Breast epithelium (tissue), 4 donors: ENCODE measurements at regions not wholly inside any gene's neighbourhood (a gene's known extent, or its start where the extent isn't known, plus 50 kb on each side); places are given as distances from the start of the nearest gene placed in this dataset.
A peak's percentile ranks its signal among the peaks of the same experiment; 100 is the strongest.
"Not testable (repeated sequence)": the region's sequence is repeated elsewhere in the genome, so short reads cannot be mapped to it uniquely, and the experiment has no call there.

Source experiments
- DNase-seq, 2 donors: peaks; one replicate each; pipeline ENCODE4 v3.0.0-alpha.2; 2019; ENCODE audit warnings: low spot score in 2 of 2
- H3K27ac ChIP-seq, 2 donors: fragments of 200-600 bp; sonication (generic) in 1 of 2; one replicate each; pipeline ENCODE4 v1.5.1; 2016 to 2019; ENCODE audit warnings: mild to moderate bottlenecking in 1 of 2
- H3K27me3 ChIP-seq, 2 donors: fragments of 200-600 bp; sonication (generic) in 1 of 2; one replicate each; pipeline versions ENCODE4 v1.5.1 to v1.6.0; 2017 to 2019; ENCODE audit warnings: control low read depth in 1 of 2, mild to moderate bottlenecking in 1 of 2
- H3K36me3 ChIP-seq: fragments of 200-600 bp; one replicate; pipeline ENCODE4 v1.5.1; 2019
- H3K4me1 ChIP-seq, 2 donors: fragments of 200-600 bp; sonication (generic); one replicate each; pipeline ENCODE4 v1.5.1; 2016 to 2019; ENCODE audit warnings: control low read depth in 1 of 2
- H3K4me3 ChIP-seq, 3 donors: fragments of 200-600 bp; sonication (generic); 1 replicate in 2 of 3; 2 replicates in 1 of 3; pipeline ENCODE4 v1.5.1; 2016 to 2019; ENCODE audit warnings: mild to moderate bottlenecking in 3 of 3, moderate library complexity in 2 of 3
- H3K9me3 ChIP-seq, 2 donors: fragments of 200-600 bp; sonication (generic) in 1 of 2; one replicate each; pipeline ENCODE4 v1.5.1; 2016 to 2019; ENCODE audit warnings: control low read depth in 1 of 2
- CTCF ChIP-seq, 3 donors: fragments of 450-650 bp; IDR thresholded peaks; one replicate each; pipeline ENCODE4 v1.5.1; 2016 to 2017; ENCODE audit warnings: antibody characterized with exemption in 3 of 3, mild to moderate bottlenecking in 3 of 3, moderate library complexity in 3 of 3
- POLR2A ChIP-seq: fragments of 450-650 bp; IDR thresholded peaks from one replicate; pipeline ENCODE4 v1.6.1; 2016; ENCODE audit warnings: antibody characterized with exemption, mild to moderate bottlenecking, moderate library complexity
- POLR2AphosphoS5 ChIP-seq, 3 donors: sonication (generic); formaldehyde crosslinking; IDR thresholded peaks; one replicate each; pipeline ENCODE4 v1.6.1; 2017; ENCODE audit warnings: antibody characterized with exemption in 3 of 3
- intact Hi-C: fragments of 100-400 bp; cut with DNase I; formaldehyde crosslinking; loops from one replicate; pipeline ENCODE4 v1.15.1; 2023; ENCODE audit warnings: low total_unique reads

- H3K4me1 ChIP-seq, result no peaks in the 10 kb centered on the region
- no peak overlapping the region for H3K27ac ChIP-seq
- intact Hi-C loops, result no loop called here
- no peak for TF ChIP-seq CTCF (IDR thresholded peaks at IDR 0.05)
- TF ChIP-seq POLR2AphosphoS5 (IDR thresholded peaks at IDR 0.05), result no peak
- TF ChIP-seq POLR2A, result no peak
- no peak overlapping the region for H3K4me3 ChIP-seq
- no peak for DNase-seq
- H3K27me3 ChIP-seq, result no peaks in the 10 kb centered on the region
- no peaks in the 10 kb centered on the region for H3K36me3 ChIP-seq
- no peaks in the 10 kb centered on the region for H3K9me3 ChIP-seq
These were observed 400.7 kb upstream of the FAT1 start for GRCh38 chr4:187124331-187124730.

GRCh38 chr4:187125062-187125461 is 401.4 kb upstream of the FAT1 start:
- intact Hi-C loops, result no loop called here
- no peaks in the 10 kb centered on the region for H3K27me3 ChIP-seq
- no peak for DNase-seq
- H3K4me1 ChIP-seq, result no peaks in the 10 kb centered on the region
- no peaks in the 10 kb centered on the region for H3K36me3 ChIP-seq
- H3K27ac ChIP-seq, result no peak overlapping the region
- no peaks in the 10 kb centered on the region for H3K9me3 ChIP-seq
- TF ChIP-seq POLR2AphosphoS5 (IDR thresholded peaks at IDR 0.05) (no peak), CTCF (IDR thresholded peaks at IDR 0.05) (no peak), POLR2A (no peak)
- no peak overlapping the region for H3K4me3 ChIP-seq

- intact Hi-C loops, result no loop called here
- Histone ChIP-seq H3K36me3 (no peaks in the 10 kb centered on the region), H3K27me3 (no peaks in the 10 kb centered on the region), H3K4me1 (no peaks in the 10 kb centered on the region), H3K27ac (no peak overlapping the region), H3K9me3 (no peaks in the 10 kb centered on the region), H3K4me3 (no peak overlapping the region)
- no peak for DNase-seq
- no peak for TF ChIP-seq POLR2AphosphoS5 (IDR thresholded peaks at IDR 0.05)
These were observed 403.8 kb upstream of the FAT1 start for GRCh38 chr4:187127456-187127855.

- no peaks in the 10 kb centered on the region for H3K4me1 ChIP-seq
- H3K27ac ChIP-seq, result peak overlapping the region; percentile 68 to 82
- intact Hi-C loops, result no loop called here
- no peaks in the 10 kb centered on the region for H3K9me3 ChIP-seq
- DNase-seq, result no peak
- no peak overlapping the region for H3K4me3 ChIP-seq
- no peaks in the 10 kb centered on the region for H3K36me3 ChIP-seq
- no peak for TF ChIP-seq POLR2A
- TF ChIP-seq CTCF (IDR thresholded peaks at IDR 0.05), result no peak
- TF ChIP-seq POLR2AphosphoS5 (IDR thresholded peaks at IDR 0.05), result no peak
- H3K27me3 ChIP-seq, result no peaks in the 10 kb centered on the region
These were observed 404.6 kb upstream of the FAT1 start for GRCh38 chr4:187128222-187128621.

GRCh38 chr4:187128976-187129375 is 405.3 kb upstream of the FAT1 start:
- Histone ChIP-seq H3K4me3 (no peak overlapping the region), H3K27ac (peak overlapping the region; percentile 68 to 82), H3K9me3 (no peaks in the 10 kb centered on the region), H3K4me1 (no peaks in the 10 kb centered on the region), H3K36me3 (no peaks in the 10 kb centered on the region), H3K27me3 (no peaks in the 10 kb centered on the region)
- intact Hi-C loops, result no loop called here
- TF ChIP-seq CTCF (IDR thresholded peaks at IDR 0.05), result no peak
- TF ChIP-seq POLR2A, result no peak
- TF ChIP-seq POLR2AphosphoS5 (IDR thresholded peaks at IDR 0.05), result no peak
- DNase-seq, result peak in 1 of 2 donors; percentile 35

- H3K27ac ChIP-seq, H3K9me3 ChIP-seq, H3K36me3 ChIP-seq, DNase-seq, intact Hi-C loops, H3K27me3 ChIP-seq, H3K4me3 ChIP-seq, H3K4me1 ChIP-seq: not testable (repeated sequence)
These were observed 408.2 kb upstream of the FAT1 start for GRCh38 chr4:187131826-187132225.
